Activated CD4-positive, CD25-positive, alpha-beta regulatory T cell treated with anti-CD3 and anti-CD28 coated beads, Interleukin-2, amount 50 U/mL, for 72 hours (primary cell): ENCODE measurements at regions not wholly inside any gene's neighbourhood (a gene's known extent, or its start where the extent isn't known, plus 50 kb on each side); places are given as distances from the start of the nearest gene placed in this dataset.
"Not testable (repeated sequence)": the region's sequence is repeated elsewhere in the genome, so short reads cannot be mapped to it uniquely, and the experiment has no call there.

Experiments
- DNase-seq: peaks from one replicate; pipeline ENCODE4 v3.0.0; 2021

DNA sequence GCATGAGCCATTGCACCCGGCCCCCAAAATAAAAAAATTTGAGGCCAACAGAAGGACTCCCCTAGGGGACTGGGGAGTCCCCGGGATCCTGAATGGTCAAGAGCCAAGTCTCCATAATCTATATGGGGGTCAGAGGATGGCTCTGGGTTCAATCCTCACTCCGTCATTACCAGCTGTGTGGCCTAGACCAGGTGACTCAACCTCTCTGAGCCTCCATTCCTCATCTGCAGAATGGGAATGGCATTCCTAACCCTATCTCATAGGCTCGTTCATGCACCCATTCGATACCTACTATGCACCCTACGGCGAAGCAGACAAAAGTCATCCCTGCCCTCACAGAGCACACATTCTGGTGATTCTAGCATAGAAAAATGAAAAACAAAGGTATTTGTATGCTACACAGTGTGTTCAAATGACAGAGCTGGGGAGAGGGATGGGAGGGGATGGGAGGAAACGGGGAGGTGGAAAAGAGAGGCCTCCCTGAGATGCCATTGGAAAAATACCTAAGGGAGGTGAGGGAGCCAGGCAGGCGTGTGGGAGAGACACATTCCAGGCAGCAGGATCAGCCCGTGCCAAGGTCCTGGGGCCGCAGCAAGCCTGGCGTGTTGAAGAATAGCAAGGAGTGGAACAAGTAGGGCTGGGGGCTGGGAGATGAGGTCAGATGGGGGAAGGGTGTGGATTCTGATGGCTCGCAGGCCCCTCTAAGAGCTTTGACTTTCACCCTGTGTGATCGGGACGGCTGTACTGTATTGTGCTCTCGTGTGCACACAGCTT, 71.2 kb downstream of the RMI2 start:
- no peak for DNase-seq

DNA sequence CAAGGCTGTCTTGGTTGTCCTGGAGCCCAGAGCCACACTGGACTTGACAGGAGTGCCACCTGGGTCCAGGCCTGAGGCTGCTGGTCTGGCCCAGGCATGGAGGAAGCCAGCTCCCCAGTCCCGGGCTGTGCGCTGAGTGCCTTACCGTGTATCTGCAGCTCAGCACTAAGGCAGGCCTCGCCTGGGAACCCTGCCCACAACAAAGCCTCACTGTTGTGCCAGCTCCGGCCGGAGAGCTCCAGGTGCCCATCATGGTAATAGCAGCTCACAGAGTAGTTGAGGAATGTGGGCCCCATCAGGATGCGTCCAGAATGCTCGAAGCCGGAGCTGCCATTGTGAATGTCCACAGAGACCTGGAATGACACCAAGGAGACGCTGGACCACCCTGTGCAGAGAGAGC, 72.2 kb downstream of the RMI2 start:
- no peak for DNase-seq

DNA sequence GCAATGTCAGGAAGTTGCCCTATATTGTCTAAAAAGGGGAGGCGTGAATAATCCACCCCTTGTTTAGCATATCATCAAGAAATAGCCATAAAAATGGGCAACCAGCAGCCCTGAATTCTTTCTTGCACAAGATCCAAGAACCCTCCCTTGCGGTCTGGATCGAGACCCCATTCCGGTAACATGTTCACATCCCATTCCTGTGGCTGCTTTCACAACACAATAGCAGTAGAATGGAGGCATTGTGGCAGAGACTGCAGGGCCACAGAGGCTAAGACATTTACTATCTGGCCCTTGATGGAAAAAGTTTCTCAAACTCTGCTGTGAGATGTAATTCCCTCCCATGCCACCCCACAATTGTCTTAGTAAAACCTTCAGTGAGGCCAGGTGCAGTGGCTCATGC, 73.2 kb downstream of the RMI2 start:
- no peak for DNase-seq

DNA sequence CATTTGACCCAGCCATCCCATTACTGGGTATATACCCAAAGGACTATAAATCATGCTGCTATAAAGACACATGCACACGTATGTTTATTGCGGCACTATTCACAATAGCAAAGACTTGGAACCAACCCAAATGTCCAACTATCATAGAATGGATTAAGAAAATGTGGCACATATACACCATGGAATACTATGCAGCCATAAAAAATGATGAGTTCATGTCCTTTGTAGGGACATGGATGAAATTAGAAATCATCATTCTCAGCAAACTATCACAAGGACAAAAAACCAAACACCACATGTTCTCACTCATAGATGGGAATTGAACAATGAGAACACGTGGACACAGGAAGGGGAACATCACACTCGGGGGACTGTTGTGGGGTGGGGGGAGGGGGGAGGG, 74.8 kb downstream of the RMI2 start:
- not testable (repeated sequence) for DNase-seq

DNA sequence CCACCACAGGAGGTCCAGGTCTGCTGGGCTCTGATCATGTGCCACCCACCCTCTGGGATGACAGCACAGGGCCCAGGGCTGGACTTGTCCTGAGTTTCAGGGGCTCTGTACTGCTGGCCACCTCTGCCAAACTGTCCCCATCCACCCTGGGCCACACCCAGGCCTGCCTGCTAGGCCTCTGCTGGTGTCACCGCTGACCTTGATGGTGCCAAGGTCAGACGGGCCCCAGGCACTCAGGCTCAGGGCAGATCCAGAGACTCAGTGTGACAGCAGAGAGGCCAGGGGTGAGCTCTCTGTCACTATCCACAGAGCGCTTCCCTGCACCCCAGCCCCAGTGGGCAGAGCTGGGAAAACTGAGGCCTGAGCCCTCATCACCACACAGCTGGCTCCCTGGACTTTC, 75.6 kb downstream of the RMI2 start:
- no peak for DNase-seq

DNA sequence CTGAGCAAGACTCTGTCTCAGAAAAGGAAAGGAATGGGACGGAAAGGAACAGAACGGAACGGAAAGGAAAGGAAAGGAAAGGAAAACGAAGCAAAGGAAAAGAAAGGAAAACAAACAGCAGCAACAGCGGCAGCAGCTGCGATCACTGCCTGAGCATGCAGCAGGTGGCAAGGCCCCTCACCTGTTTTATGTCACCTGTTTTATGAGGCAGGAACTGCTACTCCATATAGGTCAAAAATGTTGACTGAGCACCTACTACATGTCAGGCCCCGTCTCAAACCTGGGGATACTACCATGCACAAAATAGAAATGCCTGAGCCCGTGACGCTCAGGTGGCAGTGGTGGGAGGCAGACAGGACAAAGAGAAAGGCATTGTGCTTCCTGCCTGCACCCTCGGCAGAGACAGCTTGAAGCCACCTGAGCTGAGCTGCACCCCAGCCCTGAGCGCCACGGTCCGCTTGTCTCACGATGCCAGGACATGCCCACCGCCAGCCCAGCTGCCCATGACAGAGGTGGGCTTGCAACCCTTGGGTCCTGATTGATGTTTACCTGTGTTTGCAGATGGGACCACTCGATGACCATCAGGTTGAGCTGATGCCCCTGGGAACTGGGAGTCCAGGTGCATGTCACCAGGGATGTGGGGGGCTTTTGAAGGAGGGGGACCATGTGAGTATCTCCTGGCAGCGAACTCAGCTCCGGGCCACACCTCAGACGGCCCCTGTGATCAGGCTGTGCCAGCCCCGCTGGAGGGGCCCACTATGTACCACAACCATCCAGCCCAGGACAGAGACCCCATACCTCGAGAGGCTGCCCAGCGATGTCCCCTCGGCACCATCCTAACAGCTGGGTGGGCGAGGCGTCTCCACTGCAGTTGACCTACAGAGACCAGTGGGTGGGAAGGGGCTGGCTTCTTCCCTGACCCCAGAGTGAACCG, 77.4 kb downstream of the RMI2 start:
- DNase-seq = no peak

DNA sequence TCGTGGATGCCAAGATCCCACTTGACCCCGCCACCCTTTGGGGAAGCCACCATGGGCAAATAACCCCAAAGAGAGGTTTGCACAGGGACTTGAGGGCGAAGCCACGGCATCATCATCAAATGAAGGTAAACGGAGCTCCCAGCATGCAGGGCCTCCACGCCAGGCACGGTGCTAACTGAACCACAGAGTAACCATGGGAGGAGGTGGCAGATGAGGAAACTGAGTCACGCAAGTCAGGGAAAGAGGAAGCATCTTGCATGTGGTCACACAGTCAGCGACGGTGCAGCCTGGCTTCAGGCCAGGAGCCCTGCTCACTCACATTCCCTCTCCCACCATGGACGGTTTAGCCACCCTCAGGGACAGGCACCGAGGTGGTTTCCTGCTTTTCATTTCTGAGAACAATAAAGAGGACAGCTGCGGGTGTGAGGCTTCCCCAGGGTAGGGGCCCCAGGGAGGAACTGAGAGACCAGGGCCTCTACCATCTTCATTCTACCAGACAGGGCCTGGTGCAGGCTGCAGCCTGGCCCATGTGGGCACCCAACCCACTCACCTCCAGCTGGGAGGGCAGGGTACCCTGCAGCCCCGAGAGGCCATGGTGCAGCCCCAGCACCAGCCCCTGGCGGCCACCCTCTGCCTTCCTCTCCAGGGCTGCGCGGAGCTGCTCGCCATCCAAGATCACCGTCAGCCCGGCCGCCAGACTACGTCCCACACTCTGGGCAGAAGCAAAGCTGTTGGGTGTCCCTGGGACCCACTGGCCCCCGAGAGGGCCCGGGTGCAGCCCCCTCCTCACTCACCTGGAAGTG, 78.3 kb downstream of the RMI2 start:
- no peak for DNase-seq

DNA sequence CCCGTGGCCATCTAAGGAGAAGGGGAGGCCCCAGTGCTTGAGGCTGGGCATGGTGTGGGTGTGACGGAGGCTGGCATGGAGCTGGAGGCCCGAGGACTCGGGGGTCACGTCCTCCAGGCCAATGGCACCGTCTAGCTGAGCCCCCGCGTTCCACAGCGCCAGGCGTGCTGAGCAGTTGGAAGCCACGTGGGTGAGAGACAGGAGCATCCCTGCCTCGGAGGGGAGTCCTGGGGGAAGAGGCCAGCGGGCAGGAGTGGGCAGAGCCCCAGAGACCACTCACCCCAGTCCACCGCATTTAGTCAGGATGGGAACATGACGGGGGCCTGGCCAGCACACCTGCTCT, 78.8 kb downstream of the RMI2 start:
- DNase-seq = no peak

DNA sequence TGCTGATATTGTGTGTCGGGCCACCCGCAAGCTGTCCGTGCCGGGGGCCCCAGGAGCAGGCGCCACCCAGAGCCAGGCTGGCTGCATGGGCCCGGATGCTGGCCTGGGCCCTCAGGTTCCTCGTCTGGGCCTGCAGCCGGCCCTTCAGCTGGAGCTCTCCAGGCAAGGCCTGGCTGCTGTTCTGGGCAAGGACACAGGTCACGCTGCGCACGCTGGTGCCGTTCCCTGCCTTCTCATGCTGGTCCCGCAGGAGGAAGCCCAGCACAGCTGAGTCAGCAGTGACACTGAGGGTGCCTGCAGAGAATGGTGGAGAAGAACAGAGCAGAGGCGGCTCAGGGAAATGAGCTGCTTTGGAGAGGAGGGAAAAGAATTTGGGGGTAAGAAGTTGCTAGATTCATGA, 79.9 kb downstream of the RMI2 start:
- no peak for DNase-seq

DNA sequence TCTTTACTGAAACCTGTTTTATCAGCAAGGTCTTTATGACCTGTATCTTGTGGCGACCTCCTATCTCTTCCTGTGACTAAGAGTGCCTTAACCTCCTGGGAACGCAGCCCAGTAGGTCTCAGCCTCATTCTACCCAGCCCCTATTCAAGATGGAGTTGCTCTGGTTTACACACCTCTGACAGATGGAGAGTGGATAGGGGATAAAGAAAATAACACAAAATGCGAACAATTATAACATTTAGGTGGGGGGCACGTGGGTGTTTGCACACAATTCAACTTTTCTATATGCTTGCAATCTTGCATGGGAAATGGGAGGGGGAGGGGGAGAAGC, 83.3 kb downstream of the RMI2 start:
- no peak for DNase-seq

DNA sequence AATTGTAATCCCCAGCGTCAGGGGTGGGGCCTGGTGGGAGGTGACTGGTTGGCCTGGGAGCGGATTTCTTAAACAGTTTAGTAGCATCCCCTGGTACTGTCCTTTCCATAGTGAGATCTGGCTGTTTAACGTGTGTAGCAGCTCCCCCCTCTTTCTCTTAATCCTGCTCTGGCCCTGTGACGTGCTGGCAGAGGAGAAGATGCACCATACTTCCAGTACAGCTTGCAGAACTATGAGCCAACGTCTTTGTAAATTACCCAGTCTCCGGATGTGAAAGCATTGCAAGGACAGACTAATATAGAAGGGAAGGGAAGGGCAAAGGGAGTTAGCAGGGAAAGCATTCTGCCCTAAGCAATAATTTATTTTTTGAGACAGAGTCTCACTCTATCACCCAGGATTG, 83.9 kb downstream of the RMI2 start:
- no peak for DNase-seq

DNA sequence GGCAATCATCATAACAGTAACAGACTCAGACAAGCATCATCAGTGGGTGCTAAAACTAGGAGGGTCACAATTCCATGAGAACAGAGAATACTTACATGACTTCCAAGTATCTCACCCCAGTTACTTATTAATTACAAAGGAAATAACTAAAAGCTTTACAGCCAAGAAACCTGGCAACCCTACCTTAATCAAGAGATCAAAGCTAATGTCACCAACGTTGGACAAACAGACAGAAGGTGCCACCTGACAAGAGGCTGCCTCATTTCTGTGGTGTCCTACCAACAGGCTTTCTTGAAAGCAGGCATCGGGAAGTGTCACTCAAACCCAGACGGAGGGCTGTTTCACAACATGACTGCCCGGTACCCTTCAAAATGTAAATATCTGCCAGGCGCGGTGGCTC, 84.6 kb downstream of the RMI2 start:
- DNase-seq = no peak

DNA sequence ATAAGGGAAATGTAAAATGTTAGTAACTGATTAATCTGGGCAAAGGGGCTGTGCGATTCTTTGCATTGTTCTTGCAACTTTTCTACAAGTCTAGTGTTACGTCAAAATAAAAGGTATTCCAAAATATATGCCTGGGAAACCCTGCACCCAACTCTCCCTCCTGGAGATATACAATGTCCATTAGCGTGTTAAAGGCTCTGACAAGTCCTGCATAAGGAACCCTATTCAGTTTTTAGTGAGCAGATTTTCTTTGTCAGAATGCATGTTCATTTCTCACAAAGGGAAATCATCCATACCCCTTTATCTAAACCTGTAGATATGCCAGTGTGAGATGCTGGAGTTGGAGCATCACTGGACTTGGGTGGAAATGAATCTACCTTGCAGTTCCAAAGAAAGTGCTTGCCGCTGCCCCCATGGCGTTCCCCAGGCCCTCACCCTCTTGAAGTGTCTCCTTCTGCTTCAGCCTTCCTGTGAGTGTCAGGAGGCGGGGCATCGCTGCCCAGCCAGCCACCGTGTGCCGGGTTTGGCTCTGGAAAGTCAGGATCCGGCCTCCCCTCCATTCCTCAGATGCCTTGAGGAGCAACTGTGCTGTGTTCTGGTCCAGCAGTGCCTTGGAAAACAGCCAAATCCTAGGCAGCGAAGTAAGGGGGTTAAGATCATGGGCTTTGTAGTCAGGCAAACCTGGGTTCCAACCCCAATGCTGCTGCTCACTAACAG, 85.5 kb downstream of the RMI2 start:
- DNase-seq = no peak

DNA sequence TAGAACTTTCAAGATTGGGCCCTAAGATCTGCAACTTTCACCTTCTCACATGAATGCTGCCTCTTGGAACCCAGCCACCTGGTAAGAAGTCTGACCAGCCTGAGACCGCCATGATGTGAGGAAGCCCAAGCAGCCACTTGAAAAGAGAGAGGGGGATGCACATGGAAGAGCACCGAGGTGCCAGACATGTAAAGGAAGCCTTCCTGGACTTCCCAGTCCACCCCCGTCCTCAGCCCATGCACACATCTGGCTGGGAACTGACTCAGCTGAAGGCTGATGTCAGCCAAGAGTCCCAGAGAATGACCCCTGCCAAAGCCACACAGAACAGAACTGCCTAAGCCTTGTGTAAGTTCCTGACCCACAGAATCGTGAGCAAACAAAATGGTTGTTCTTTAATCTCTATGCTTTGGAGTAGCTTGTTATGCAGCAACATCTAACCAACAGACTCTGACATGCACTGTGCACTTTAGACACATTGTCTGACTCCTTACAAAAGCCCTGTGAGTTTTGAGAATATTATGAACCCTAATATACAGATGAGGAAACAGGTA, 86.7 kb downstream of the RMI2 start:
- no peak for DNase-seq

DNA sequence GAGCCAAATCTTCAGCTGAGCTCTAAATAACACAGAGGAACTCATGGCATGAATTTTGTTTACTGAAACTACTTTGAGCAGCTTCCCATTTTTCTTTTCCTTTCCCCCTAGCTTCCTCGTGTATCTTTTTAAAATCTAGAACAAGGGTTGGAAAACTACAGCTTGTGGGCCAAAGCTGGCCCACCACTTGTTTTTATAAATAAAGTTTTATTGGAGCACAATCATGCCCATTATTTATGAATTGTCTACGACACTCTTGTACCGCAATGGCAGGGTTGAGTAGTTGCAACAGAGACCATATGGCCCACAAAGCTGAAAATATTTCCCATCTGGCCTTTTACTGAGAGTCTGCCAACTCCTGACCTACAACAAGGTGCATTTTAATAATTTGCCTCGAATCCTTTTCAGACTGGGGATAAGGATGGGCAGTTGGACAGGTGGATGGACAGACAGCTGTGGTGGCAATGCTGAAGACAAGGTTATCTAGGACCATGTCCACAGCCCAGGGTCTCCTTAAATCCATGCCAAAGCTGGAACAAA, 87.7 kb downstream of the RMI2 start:
- no peak for DNase-seq

DNA sequence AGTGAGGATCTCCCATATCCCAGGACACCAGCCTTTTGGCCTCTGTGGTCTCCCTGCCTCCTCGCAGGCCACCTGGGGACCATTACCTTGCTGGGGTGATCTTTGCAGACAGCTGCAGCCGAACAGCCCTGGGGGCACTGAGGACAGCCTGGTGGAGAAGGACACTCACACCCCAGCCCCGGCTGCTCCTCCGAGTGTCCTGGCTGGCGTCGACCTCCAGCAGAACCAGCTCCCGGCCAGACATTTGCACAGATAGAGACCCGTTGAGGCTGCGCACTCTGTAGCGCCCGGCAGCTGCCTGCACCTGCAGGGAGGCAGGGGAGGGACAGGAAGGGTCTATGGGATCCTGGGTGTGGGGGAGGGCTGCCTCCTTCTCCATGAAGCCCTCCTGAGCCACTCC, 90.3 kb downstream of the RMI2 start:
- DNase-seq = no peak

DNA sequence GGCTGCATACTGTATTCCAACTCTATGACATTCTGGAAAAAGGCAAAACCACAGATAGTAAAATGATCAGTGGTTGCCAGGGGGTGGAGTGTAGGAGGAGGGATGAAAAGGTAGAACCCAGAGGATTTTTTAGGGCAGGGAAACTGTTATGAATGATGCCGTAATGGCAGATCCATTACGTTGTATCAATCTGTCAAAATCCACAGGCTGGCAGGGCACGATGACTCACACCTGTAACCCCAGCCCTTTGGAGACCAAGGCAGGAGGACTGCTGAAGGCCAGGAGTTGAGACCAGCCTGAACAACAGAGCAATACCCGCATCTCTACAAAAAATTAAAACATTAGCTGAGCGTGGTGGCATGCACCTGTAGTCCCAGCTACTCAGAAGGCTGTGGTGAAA, 91.8 kb downstream of the RMI2 start:
- DNase-seq = no peak

DNA sequence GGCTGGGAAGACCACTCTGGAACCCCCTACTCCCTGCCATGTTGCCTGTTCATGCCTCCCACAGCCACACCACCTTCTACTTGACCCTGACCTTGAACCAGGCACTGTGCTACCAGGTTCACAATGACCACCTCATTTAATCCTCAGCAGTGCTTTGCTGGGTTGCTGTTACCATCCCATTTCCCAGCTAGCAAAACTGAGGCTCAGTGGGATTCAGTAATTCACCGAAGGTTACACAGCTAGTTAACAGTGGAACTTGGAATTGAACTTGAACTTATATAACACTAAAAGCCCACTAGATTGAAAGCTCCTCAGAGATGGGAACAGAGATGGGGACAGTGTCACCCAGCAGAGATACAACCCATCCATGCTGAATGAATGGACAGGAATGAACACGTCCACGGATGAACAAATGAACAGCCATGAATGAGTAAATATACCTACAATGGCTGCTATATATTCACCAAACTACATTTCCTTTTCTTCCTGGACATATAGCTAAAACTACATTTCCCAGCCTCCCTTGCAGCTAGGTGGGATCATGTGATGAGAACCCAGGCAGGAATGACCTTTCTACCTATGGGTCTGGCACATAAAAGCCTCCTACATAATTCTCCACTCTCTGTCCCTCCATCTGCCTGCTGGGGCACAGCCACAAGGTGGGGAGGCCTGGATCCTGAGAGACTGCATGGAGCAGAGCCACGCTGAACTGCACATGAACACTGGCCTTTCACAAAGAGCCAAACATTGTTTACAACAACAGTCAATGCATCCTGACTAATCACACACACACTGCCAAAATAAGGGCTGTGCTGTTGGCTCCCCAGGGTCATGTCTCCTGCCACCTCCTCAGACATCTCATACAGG, 94.8 kb downstream of the RMI2 start:
- DNase-seq = no peak

DNA sequence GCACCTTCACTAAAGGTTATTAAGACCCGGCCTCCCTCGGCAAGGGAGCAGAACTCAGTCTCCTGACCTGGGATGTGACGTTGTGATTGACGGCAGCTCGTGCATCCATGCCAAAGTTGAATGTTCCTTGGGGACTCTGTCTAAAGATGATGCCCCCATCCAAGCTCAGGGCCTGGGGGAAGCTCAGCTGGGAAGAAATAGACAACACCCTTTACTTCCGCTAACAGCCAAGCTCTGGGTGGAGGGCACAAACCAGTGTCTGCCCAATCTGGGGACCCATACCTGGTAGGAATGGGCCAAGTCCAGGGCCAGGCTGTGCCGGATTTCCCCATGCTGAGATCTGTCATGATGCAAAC, 95.4 kb downstream of the RMI2 start:
- DNase-seq = no peak

DNA sequence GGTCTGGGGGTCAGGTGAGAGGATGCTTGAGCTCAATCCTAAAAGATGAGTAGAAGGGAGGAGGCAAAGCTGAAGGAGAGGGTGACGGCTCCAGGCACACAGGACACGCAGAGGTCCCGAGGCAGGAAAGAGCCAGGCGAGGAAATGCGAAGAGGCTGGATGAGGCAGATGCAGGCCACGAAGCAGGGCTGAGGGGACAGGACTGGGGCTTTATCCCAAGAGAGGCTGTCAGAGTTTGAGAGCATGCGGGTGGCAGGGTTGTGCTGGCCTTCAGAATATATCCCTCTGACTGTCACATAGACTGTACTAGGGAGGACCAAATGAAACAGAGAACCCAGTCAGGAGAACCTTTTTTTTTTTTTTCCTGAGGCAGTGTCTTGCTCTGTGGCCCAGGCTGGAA, 100.2 kb downstream of the RMI2 start:
- no peak for DNase-seq

DNA sequence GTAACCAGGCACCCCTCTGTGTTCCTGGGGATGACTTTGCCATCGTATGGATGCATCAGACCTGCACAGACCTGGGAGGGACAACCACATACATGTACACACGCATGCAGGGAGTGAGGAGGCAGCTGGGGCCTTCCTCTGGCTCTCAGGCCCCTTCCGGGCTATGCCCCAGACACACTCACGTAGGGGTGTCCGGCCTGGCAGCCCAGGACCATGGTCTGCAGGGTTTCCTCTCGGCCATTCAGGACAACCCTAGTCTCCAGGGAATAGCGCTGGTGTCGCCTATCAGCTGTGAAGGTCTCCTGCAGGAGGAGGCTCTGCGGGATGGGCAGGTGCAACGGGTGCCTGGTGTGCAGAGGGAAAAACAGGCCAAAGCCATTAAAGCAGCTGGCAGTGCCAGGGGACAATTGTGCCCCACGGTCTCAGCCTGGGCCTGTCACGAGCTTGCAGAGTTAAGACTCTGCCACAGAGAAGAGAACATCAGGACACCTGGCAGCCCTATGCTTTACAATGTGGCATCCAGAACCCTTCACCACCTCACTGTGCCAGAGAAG, 101.4 kb downstream of the RMI2 start:
- no peak for DNase-seq
